ENCODE measurements at regions not wholly inside any gene's neighbourhood (a gene's known extent, or its start where the extent isn't known, plus 50 kb on each side); places are given as distances from the start of the nearest gene placed in this dataset.

DNA sequence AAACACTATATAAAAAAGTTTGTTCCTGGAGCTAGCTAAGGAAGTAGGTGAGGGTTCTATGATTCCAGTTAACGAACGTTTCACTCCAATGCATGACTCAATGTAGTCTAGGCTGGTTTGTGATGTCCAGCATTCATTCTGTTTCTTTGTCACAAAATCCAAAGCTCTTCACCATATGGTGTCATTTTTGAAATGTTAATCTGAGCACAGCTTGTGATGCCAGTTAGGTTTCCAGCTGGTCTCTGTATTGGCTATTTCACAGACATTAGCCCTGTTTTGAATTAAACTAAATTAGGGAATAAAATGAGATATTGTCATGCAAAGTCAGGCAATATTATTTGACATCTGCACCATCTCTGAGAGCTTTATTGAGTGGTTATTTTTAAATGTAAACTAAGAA lies 159.4 kb downstream of the RBM43 start (continued):
- TF ChIP-seq, protein P1, sequence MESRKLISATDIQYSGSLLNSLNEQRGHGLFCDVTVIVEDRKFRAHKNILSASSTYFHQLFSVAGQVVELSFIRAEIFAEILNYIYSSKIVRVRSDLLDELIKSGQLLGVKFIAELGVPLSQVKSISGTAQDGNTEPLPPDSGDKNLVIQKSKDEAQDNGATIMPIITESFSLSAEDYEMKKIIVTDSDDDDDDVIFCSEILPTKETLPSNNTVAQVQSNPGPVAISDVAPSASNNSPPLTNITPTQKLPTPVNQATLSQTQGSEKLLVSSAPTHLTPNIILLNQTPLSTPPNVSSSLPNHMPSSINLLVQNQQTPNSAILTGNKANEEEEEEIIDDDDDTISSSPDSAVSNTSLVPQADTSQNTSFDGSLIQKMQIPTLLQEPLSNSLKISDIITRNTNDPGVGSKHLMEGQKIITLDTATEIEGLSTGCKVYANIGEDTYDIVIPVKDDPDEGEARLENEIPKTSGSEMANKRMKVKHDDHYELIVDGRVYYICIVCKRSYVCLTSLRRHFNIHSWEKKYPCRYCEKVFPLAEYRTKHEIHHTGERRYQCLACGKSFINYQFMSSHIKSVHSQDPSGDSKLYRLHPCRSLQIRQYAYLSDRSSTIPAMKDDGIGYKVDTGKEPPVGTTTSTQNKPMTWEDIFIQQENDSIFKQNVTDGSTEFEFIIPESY (IDR thresholded peaks at IDR 0.05; ENCODE audit: extremely low read depth, insufficient replicate concordance, low read length), result no peak
- TF ChIP-seq SIN3A (IDR thresholded peaks at IDR 0.05; ENCODE audit: low read depth), result no peak
- TF ChIP-seq ZFX (IDR thresholded peaks at IDR 0.05), result no peak
- TF ChIP-seq SP1 (IDR thresholded peaks at IDR 0.05; ENCODE audit: low read depth), result no peak

DNA sequence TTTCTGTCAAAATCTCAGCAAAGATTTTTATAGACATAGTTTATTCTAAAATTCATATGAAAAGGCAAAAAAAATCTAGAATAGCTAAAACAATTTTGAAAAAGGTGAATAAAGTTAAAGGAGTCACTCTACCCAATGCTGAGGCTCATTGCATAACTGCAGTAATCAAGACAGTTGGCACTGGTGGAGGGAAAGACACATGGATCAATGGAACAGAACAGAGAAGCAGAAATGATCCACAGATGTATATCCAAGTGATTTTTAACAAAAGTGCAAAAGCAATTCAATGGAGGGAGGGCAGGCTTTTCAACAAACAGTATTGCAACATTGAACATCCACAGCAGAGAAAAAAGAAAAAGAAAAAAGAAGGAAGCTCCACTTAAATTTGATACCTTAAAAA lies 162.8 kb downstream of the RBM43 start:
- Histone ChIP-seq H2AFZ (ENCODE audit: low read depth, low read length, poor library complexity, severe bottlenecking) (no peak overlapping the region), H3K27ac (ENCODE audit: low read depth, low read length) (no peak overlapping the region), H3K9ac (ENCODE audit: low read length) (no peak overlapping the region), H3K9me2 (ENCODE audit: insufficient read depth) (no peaks in the 10 kb centered on the region), H3K36me3 (ENCODE audit: control insufficient read depth in 1 of 2, insufficient read depth in 2 of 2, low read length in 2 of 2) (no peaks in the 10 kb centered on the region), H4K20me1 (ENCODE audit: insufficient read depth) (no peaks in the 10 kb centered on the region), H3K27me3 (ENCODE audit: insufficient read depth, low read length) (no peaks in the 10 kb centered on the region), H3K79me2 (ENCODE audit: insufficient read depth, low read length) (no peaks in the 10 kb centered on the region), H3K4me1 (ENCODE audit: control insufficient read depth in 1 of 2, insufficient read depth in 2 of 2, low read length in 2 of 2) (no peaks in the 10 kb centered on the region), H3K4me2 (ENCODE audit: low read length) (no peak overlapping the region), H3K9me3 (ENCODE audit: control insufficient read depth in 1 of 2, insufficient read depth in 1 of 2, low read depth in 1 of 2, low read length in 2 of 2) (no peaks in the 10 kb centered on the region), H3K4me3 (replicated peaks in 1 of 2; ENCODE audit: low read depth in 1 of 2, low read length in 2 of 2) (no peak overlapping the region)
- ATAC-seq (no peak), DNase-seq (ENCODE audit: low read depth, low spot score) (no peak)
- intact Hi-C loops (cut with micrococcal nuclease), result no loop called here
- ChIA-PET POLR2A (no interaction called here), CTCF (no interaction called here), RAD21 (ENCODE audit: low non-redundant PET in 1 of 2, low total read pairs in 2 of 2, uncharacterized antibody in 2 of 2, unreplicated experiment in 2 of 2) (no interaction called here)
- BruUV-seq (replicated peaks), result no TSS peak
- TF ChIP-seq RAD21 (IDR thresholded peaks at IDR 0.05; ENCODE audit: low read depth), result no peak
- no peak for TF ChIP-seq EZH2phosphoT487 (IDR thresholded peaks at IDR 0.05; ENCODE audit: borderline replicate concordance)
- TF ChIP-seq CEBPB (IDR thresholded peaks at IDR 0.05; ENCODE audit: low read depth), result no peak
- no peak for TF ChIP-seq TCF7L2 (IDR thresholded peaks at IDR 0.05; ENCODE audit: borderline replicate concordance, extremely low read depth, insufficient read depth, insufficient read length)
- TF ChIP-seq FOSL1 (IDR thresholded peaks at IDR 0.05; ENCODE audit: low read depth), result no peak
- TF ChIP-seq, protein P1 (IDR thresholded peaks at IDR 0.05; ENCODE audit: extremely low read depth, insufficient replicate concordance, low read length), result no peak
- TF ChIP-seq, protein P2, sequence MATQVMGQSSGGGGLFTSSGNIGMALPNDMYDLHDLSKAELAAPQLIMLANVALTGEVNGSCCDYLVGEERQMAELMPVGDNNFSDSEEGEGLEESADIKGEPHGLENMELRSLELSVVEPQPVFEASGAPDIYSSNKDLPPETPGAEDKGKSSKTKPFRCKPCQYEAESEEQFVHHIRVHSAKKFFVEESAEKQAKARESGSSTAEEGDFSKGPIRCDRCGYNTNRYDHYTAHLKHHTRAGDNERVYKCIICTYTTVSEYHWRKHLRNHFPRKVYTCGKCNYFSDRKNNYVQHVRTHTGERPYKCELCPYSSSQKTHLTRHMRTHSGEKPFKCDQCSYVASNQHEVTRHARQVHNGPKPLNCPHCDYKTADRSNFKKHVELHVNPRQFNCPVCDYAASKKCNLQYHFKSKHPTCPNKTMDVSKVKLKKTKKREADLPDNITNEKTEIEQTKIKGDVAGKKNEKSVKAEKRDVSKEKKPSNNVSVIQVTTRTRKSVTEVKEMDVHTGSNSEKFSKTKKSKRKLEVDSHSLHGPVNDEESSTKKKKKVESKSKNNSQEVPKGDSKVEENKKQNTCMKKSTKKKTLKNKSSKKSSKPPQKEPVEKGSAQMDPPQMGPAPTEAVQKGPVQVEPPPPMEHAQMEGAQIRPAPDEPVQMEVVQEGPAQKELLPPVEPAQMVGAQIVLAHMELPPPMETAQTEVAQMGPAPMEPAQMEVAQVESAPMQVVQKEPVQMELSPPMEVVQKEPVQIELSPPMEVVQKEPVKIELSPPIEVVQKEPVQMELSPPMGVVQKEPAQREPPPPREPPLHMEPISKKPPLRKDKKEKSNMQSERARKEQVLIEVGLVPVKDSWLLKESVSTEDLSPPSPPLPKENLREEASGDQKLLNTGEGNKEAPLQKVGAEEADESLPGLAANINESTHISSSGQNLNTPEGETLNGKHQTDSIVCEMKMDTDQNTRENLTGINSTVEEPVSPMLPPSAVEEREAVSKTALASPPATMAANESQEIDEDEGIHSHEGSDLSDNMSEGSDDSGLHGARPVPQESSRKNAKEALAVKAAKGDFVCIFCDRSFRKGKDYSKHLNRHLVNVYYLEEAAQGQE (IDR thresholded peaks at IDR 0.05; ENCODE audit: low read depth), result no peak
- TF ChIP-seq, protein P3, sequence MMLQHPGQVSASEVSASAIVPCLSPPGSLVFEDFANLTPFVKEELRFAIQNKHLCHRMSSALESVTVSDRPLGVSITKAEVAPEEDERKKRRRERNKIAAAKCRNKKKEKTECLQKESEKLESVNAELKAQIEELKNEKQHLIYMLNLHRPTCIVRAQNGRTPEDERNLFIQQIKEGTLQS (IDR thresholded peaks at IDR 0.05), result no peak
- TF ChIP-seq, protein P4, sequence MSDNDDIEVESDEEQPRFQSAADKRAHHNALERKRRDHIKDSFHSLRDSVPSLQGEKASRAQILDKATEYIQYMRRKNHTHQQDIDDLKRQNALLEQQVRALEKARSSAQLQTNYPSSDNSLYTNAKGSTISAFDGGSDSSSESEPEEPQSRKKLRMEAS (IDR thresholded peaks at IDR 0.05), result no peak
- TF ChIP-seq JUND (IDR thresholded peaks at IDR 0.05), result no peak
- no peak for TF ChIP-seq EGR1 (IDR thresholded peaks at IDR 0.05; ENCODE audit: low read depth)
- TF ChIP-seq, protein P5, sequence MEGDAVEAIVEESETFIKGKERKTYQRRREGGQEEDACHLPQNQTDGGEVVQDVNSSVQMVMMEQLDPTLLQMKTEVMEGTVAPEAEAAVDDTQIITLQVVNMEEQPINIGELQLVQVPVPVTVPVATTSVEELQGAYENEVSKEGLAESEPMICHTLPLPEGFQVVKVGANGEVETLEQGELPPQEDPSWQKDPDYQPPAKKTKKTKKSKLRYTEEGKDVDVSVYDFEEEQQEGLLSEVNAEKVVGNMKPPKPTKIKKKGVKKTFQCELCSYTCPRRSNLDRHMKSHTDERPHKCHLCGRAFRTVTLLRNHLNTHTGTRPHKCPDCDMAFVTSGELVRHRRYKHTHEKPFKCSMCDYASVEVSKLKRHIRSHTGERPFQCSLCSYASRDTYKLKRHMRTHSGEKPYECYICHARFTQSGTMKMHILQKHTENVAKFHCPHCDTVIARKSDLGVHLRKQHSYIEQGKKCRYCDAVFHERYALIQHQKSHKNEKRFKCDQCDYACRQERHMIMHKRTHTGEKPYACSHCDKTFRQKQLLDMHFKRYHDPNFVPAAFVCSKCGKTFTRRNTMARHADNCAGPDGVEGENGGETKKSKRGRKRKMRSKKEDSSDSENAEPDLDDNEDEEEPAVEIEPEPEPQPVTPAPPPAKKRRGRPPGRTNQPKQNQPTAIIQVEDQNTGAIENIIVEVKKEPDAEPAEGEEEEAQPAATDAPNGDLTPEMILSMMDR (IDR thresholded peaks at IDR 0.05 in 2 of 3, conservative IDR thresholded peaks at IDR 0.05 in 1 of 3; ENCODE audit: borderline replicate concordance in 1 of 3, insufficient read depth in 1 of 3, low read depth in 2 of 3, low read length in 2 of 3), result no peak
- TF ChIP-seq YY1 (IDR thresholded peaks at IDR 0.05; ENCODE audit: extremely low read depth, insufficient replicate concordance, low read depth, low read length), result no peak
- TF ChIP-seq SIN3A (IDR thresholded peaks at IDR 0.05; ENCODE audit: low read depth), result no peak
